AG10803 (cell line): ENCODE measurements at regions not wholly inside any gene's neighbourhood (a gene's known extent, or its start where the extent isn't known, plus 50 kb on each side); places are given as distances from the start of the nearest gene placed in this dataset.
"Not testable (repeated sequence)": the region's sequence is repeated elsewhere in the genome, so short reads cannot be mapped to it uniquely, and the experiment has no call there.

Experiments used
- DNase-seq: peaks from one replicate; pipeline ENCODE4 v3.0.0; 2010; ENCODE audit warnings: low read depth
- H3K4me3 ChIP-seq: 2 replicates; pipeline ENCODE4 v1.5.1; 2011; ENCODE audit warnings: mild to moderate bottlenecking, low read length, control low read depth
- CTCF ChIP-seq: conservative IDR thresholded peaks from 2 replicates; pipeline ENCODE4 v1.5.1; 2011; ENCODE audit warnings: mild to moderate bottlenecking, low read length, control low read depth, inconsistent platforms

- H3K4me3 ChIP-seq, result no peak overlapping the region
- no peak for TF ChIP-seq CTCF
- DNase-seq, result no peak
Measured at GRCh38 chr18:29855637-29856036, 1186.9 kb downstream of the DSC3 start.

GRCh38 chr18:29853126-29853525 lies 1189.4 kb downstream of the DSC3 start:
- no peak for TF ChIP-seq CTCF
- DNase-seq, result no peak
- no peak overlapping the region for H3K4me3 ChIP-seq

- H3K4me3 ChIP-seq, result no peak overlapping the region
- TF ChIP-seq CTCF, result no peak
- peak; percentile 0 for DNase-seq
Measured at GRCh38 chr18:29849144-29849543, 1193.4 kb downstream of the DSC3 start.

GRCh38 chr18:29841631-29842030 lies 1200.9 kb downstream of the DSC3 start:
- DNase-seq, result no peak
- no peak for TF ChIP-seq CTCF
- no peak overlapping the region for H3K4me3 ChIP-seq

- H3K4me3 ChIP-seq, result no peak overlapping the region
- TF ChIP-seq CTCF, result no peak
- peak; percentile 81 for DNase-seq
Measured at GRCh38 chr18:29840089-29840488, 1202.5 kb downstream of the DSC3 start.

- DNase-seq, H3K4me3 ChIP-seq: not testable (repeated sequence)
Measured at GRCh38 chr18:29838961-29839360, 1203.6 kb downstream of the DSC3 start.

GRCh38 chr18:29838556-29838955 lies 1204.0 kb downstream of the DSC3 start:
- H3K4me3 ChIP-seq, result no peak overlapping the region
- TF ChIP-seq CTCF, result no peak
- no peak for DNase-seq

GRCh38 chr18:29823671-29824070 lies 1218.9 kb downstream of the DSC3 start:
- no peak for TF ChIP-seq CTCF
- no peak overlapping the region for H3K4me3 ChIP-seq
- no peak for DNase-seq
